ENCODE measurements at regions not wholly inside any gene's neighbourhood (a gene's known extent, or its start where the extent isn't known, plus 50 kb on each side); places are given as distances from the start of the nearest gene placed in this dataset.
A peak's percentile ranks its signal among the peaks of the same experiment; 100 is the strongest.

- no peaks in the 10 kb centered on the region for H3K36me3 ChIP-seq
- no peaks in the 10 kb centered on the region for H3K4me1 ChIP-seq (ENCODE audit: low read depth)
- no peaks in the 10 kb centered on the region for H3K27me3 ChIP-seq
- no peak overlapping the region for H3K27ac ChIP-seq
- peak in 1 of 2 donors; percentile 97 for DNase-seq (ENCODE audit: low read depth in 1 of 2, low spot score in 1 of 2)
- no peaks in the 10 kb centered on the region for H3K9me3 ChIP-seq (ENCODE audit: low read depth)
- H3K4me3 ChIP-seq: no peak overlapping the region
- TF ChIP-seq CTCF (IDR thresholded peaks at IDR 0.05; ENCODE audit: low read depth, low read length): no peak
Measured at GRCh38 chr3:30455840-30456239, 150.6 kb upstream of the TGFBR2 start.

- TF ChIP-seq CTCF (IDR thresholded peaks at IDR 0.05; ENCODE audit: low read depth, low read length): no peak
- no peak for DNase-seq (ENCODE audit: low read depth in 1 of 2, low spot score in 1 of 2)
- H3K27ac ChIP-seq: no peak overlapping the region
- no peaks in the 10 kb centered on the region for H3K36me3 ChIP-seq
- no peak overlapping the region for H3K4me3 ChIP-seq
- no peaks in the 10 kb centered on the region for H3K4me1 ChIP-seq (ENCODE audit: low read depth)
- no peaks in the 10 kb centered on the region for H3K27me3 ChIP-seq
- no peaks in the 10 kb centered on the region for H3K9me3 ChIP-seq (ENCODE audit: low read depth)
Measured at GRCh38 chr3:30456264-30456663, 150.1 kb upstream of the TGFBR2 start.

- Histone ChIP-seq H3K4me3 (no peak overlapping the region), H3K4me1 (ENCODE audit: low read depth) (no peaks in the 10 kb centered on the region), H3K27ac (no peak overlapping the region), H3K9me3 (ENCODE audit: low read depth) (no peaks in the 10 kb centered on the region), H3K27me3 (no peaks in the 10 kb centered on the region), H3K36me3 (no peaks in the 10 kb centered on the region)
- no peak for TF ChIP-seq CTCF (IDR thresholded peaks at IDR 0.05; ENCODE audit: low read depth, low read length)
- DNase-seq (ENCODE audit: low read depth in 1 of 2, low spot score in 1 of 2): peak in 1 of 2 donors; percentile 43
Measured at GRCh38 chr3:30457081-30457480, 149.3 kb upstream of the TGFBR2 start.

- Histone ChIP-seq H3K9me3 (ENCODE audit: low read depth) (no peaks in the 10 kb centered on the region), H3K27me3 (no peaks in the 10 kb centered on the region), H3K4me1 (ENCODE audit: low read depth) (no peaks in the 10 kb centered on the region), H3K36me3 (no peaks in the 10 kb centered on the region), H3K27ac (no peak overlapping the region), H3K4me3 (no peak overlapping the region)
- TF ChIP-seq CTCF (IDR thresholded peaks at IDR 0.05; ENCODE audit: low read depth, low read length): no peak
- DNase-seq (ENCODE audit: low read depth in 1 of 2, low spot score in 1 of 2): no peak
Measured at GRCh38 chr3:30457726-30458125, 148.7 kb upstream of the TGFBR2 start.

- Histone ChIP-seq H3K36me3 (no peaks in the 10 kb centered on the region), H3K27ac (no peak overlapping the region), H3K9me3 (ENCODE audit: low read depth) (no peaks in the 10 kb centered on the region), H3K4me1 (ENCODE audit: low read depth) (no peaks in the 10 kb centered on the region), H3K27me3 (no peaks in the 10 kb centered on the region), H3K4me3 (no peak overlapping the region)
- peak in 1 of 2 donors; percentile 41 for DNase-seq (ENCODE audit: low read depth in 1 of 2, low spot score in 1 of 2)
- TF ChIP-seq CTCF (IDR thresholded peaks at IDR 0.05; ENCODE audit: low read depth, low read length): no peak
Measured at GRCh38 chr3:30458376-30459171, 147.8 kb upstream of the TGFBR2 start.

Measured in cardiac muscle cell (in vitro differentiated cells and primary cell).